C4-2B (cell line): ENCODE measurements at regions not wholly inside any gene's neighbourhood (a gene's known extent, or its start where the extent isn't known, plus 50 kb on each side); places are given as distances from the start of the nearest gene placed in this dataset.

Source experiments
- CTCF ChIP-seq: fragments of 450-650 bp; conservative IDR thresholded peaks from 2 replicates; pipeline ENCODE4 v1.5.1; 2017; ENCODE audit warnings: mild to moderate bottlenecking
- ZFX ChIP-seq: fragments of 450-650 bp; IDR thresholded peaks from 2 replicates; pipeline ENCODE4 v1.6.1; 2017

DNA sequence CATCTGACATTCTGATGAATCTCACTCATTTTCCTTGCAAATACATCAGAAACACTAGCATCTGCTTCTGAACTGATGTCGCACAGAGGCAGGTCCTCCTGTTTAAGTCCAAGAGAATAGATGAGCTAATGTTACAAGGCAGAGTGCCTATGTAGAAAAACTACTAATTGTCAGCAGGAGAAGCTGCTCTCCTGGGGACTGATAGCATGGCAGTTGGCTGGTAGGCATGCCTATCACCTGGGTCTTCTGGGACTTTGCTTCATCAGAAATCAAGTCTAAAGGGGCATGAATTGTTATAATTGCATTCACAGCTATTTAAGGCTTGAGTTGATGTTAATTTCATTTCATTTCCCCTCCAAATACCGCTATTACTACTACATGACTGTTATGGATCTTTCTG lies 457.2 kb downstream of the RAP2B start:
- TF ChIP-seq CTCF (no peak), ZFX (no peak)
